Osteocyte (in vitro differentiated cells): ENCODE measurements at regions not wholly inside any gene's neighbourhood (a gene's known extent, or its start where the extent isn't known, plus 50 kb on each side); places are given as distances from the start of the nearest gene placed in this dataset.

Experiments
- DNase-seq: peaks from one replicate; pipeline ENCODE4 v3.0.0; 2021; ENCODE audit warnings: mixed read lengths; ENCODE audit not compliant: unreplicated experiment; ENCODE audit errors: extremely low spot score
- H3K27ac Mint-ChIP-seq: one replicate; pipeline ENCODE4 v1.8.0; 2021; ENCODE audit warnings: mild to moderate bottlenecking, mixed read lengths; ENCODE audit not compliant: unreplicated experiment
- H3K27me3 Mint-ChIP-seq: one replicate; pipeline ENCODE4 v1.8.0; 2021; ENCODE audit warnings: mixed read lengths; ENCODE audit not compliant: unreplicated experiment
- H3K36me3 Mint-ChIP-seq: one replicate; pipeline ENCODE4 v1.8.0; 2021; ENCODE audit warnings: mixed read lengths; ENCODE audit not compliant: unreplicated experiment
- H3K4me1 Mint-ChIP-seq: one replicate; pipeline ENCODE4 v1.8.0; 2021; ENCODE audit warnings: mixed read lengths; ENCODE audit not compliant: unreplicated experiment
- H3K4me3 Mint-ChIP-seq: one replicate; pipeline ENCODE4 v1.8.0; 2021; ENCODE audit warnings: mild to moderate bottlenecking, moderate library complexity, mixed read lengths; ENCODE audit not compliant: unreplicated experiment
- H3K9me3 Mint-ChIP-seq: one replicate; pipeline ENCODE4 v1.8.0; 2021; ENCODE audit warnings: mixed read lengths; ENCODE audit not compliant: unreplicated experiment
- CTCF ChIP-seq: fragments of 200-600 bp; sonication (generic); IDR thresholded peaks from 2 replicates; pipeline ENCODE4 v1.5.0; 2021; ENCODE audit warnings: antibody characterized with exemption, mild to moderate bottlenecking, moderate library complexity

GRCh38 chr14:49461529-49462401 lies 124.4 kb downstream of the RPS29 start:
- TF ChIP-seq CTCF: peak; percentile 78
- no peak for DNase-seq
- no peaks in the 10 kb centered on the region for H3K9me3 Mint-ChIP-seq
- H3K27me3 Mint-ChIP-seq: peaks cover 73% of the 10 kb centered on the region
- H3K4me3 Mint-ChIP-seq: no peak overlapping the region
- no peaks in the 10 kb centered on the region for H3K4me1 Mint-ChIP-seq
- H3K36me3 Mint-ChIP-seq: no peaks in the 10 kb centered on the region
- no peak overlapping the region for H3K27ac Mint-ChIP-seq

- peaks cover 70% of the 10 kb centered on the region for H3K27me3 Mint-ChIP-seq
- DNase-seq: no peak
- H3K27ac Mint-ChIP-seq: no peak overlapping the region
- H3K4me3 Mint-ChIP-seq: no peak overlapping the region
- no peaks in the 10 kb centered on the region for H3K4me1 Mint-ChIP-seq
- H3K36me3 Mint-ChIP-seq: no peaks in the 10 kb centered on the region
- no peaks in the 10 kb centered on the region for H3K9me3 Mint-ChIP-seq
- no peak for TF ChIP-seq CTCF
Observed at GRCh38 chr14:49460662-49461061, 125.5 kb downstream of the RPS29 start.

GRCh38 chr14:49456589-49456988 lies 129.6 kb downstream of the RPS29 start:
- Mint-ChIP-seq H3K4me3 (no peak overlapping the region), H3K4me1 (no peaks in the 10 kb centered on the region), H3K27me3 (peaks cover 63% of the 10 kb centered on the region), H3K27ac (no peak overlapping the region), H3K36me3 (no peaks in the 10 kb centered on the region), H3K9me3 (no peaks in the 10 kb centered on the region)
- TF ChIP-seq CTCF: no peak
- DNase-seq: no peak

- Mint-ChIP-seq H3K27me3 (peaks cover 28% of the 10 kb centered on the region), H3K4me1 (no peaks in the 10 kb centered on the region), H3K9me3 (peaks cover 4% of the 10 kb centered on the region), H3K36me3 (no peaks in the 10 kb centered on the region), H3K4me3 (no peak overlapping the region), H3K27ac (no peak overlapping the region)
- no peak for TF ChIP-seq CTCF
- no peak for DNase-seq
Observed at GRCh38 chr14:49451938-49452337, 134.2 kb downstream of the RPS29 start.

- TF ChIP-seq CTCF: no peak
- Mint-ChIP-seq H3K27me3 (peaks cover 38% of the 10 kb centered on the region), H3K4me3 (no peak overlapping the region), H3K27ac (no peak overlapping the region), H3K36me3 (no peaks in the 10 kb centered on the region), H3K9me3 (peaks cover 4% of the 10 kb centered on the region), H3K4me1 (no peaks in the 10 kb centered on the region)
- no peak for DNase-seq
Observed at GRCh38 chr14:49449749-49450148, 136.4 kb downstream of the RPS29 start.
